CD4-positive, CD25-positive, alpha-beta regulatory T cell (primary cell): ENCODE measurements at regions not wholly inside any gene's neighbourhood (a gene's known extent, or its start where the extent isn't known, plus 50 kb on each side); places are given as distances from the start of the nearest gene placed in this dataset.

ENCODE experiments used
- ATAC-seq, 2 donors: fragments of 150-1000 bp; cut with Tn5 transposase; one replicate each; pipeline ENCODE4 v1.10.0; 2021; ENCODE audit warnings: low read depth in 2 of 2, moderate number of reproducible peaks in 2 of 2, moderate library complexity in 1 of 2
- DNase-seq, 3 donors: peaks; one replicate each; pipeline versions ENCODE4 v3.0.0 to v3.0.0-alpha.2; 2012 to 2022; ENCODE audit warnings: mixed read lengths in 1 of 3
- H3K27ac ChIP-seq: one replicate; pipeline ENCODE4 v1.7.0; 2013; ENCODE audit warnings: mild to moderate bottlenecking, low read length; ENCODE audit not compliant: insufficient read depth, poor library complexity, severe bottlenecking
- H3K27me3 ChIP-seq: one replicate; pipeline ENCODE4 v1.7.0; 2013; ENCODE audit warnings: low read length; ENCODE audit not compliant: control insufficient read depth, insufficient read depth
- H3K36me3 ChIP-seq: one replicate; pipeline ENCODE4 v1.7.0; 2013; ENCODE audit warnings: mild to moderate bottlenecking, low read length, moderate library complexity; ENCODE audit not compliant: control insufficient read depth, insufficient read depth
- H3K4me1 ChIP-seq: 2 replicates; pipeline ENCODE4 v1.7.0; 2013; ENCODE audit warnings: mild to moderate bottlenecking, low read length; ENCODE audit not compliant: insufficient read depth, control insufficient read depth, poor library complexity, severe bottlenecking
- H3K4me3 ChIP-seq: one replicate; pipeline ENCODE4 v1.7.0; 2013; ENCODE audit warnings: low read depth, mild to moderate bottlenecking, low read length, moderate library complexity
- H3K9me3 ChIP-seq, 2 experiments: 1 replicate in 1 of 2; 2 replicates in 1 of 2; pipeline ENCODE4 v1.7.0; 2013; ENCODE audit warnings: low read length in 2 of 2, mild to moderate bottlenecking in 1 of 2, moderate library complexity in 1 of 2; ENCODE audit not compliant: control insufficient read depth in 2 of 2
- H3K27ac Mint-ChIP-seq, 3 donors: one replicate each; pipeline ENCODE4 v1.8.0; 2020 to 2022; ENCODE audit warnings: mild to moderate bottlenecking in 3 of 3, mixed read lengths in 3 of 3, moderate library complexity in 2 of 3
- H3K27me3 Mint-ChIP-seq: one replicate; pipeline ENCODE4 v1.8.0; 2022; ENCODE audit warnings: mild to moderate bottlenecking, mixed read lengths
- H3K36me3 Mint-ChIP-seq: one replicate; pipeline ENCODE4 v1.8.0; 2020; ENCODE audit warnings: mixed read lengths
- H3K4me1 Mint-ChIP-seq, 4 donors: one replicate each; pipeline ENCODE4 v1.8.0; 2020 to 2022; ENCODE audit warnings: mixed read lengths in 4 of 4, mild to moderate bottlenecking in 1 of 4
- H3K4me3 Mint-ChIP-seq, 4 donors: one replicate each; pipeline ENCODE4 v1.8.0; 2020 to 2022; ENCODE audit warnings: mild to moderate bottlenecking in 4 of 4, mixed read lengths in 4 of 4, moderate library complexity in 3 of 4
- H3K9me3 Mint-ChIP-seq, 7 donors: one replicate each; pipeline ENCODE4 v1.8.0; 2020 to 2022; ENCODE audit warnings: mixed read lengths in 7 of 7, mild to moderate bottlenecking in 3 of 7, moderate library complexity in 2 of 7

- ATAC-seq (no peak), DNase-seq (no peak)
- Mint-ChIP-seq H3K27me3 (no peaks in the 10 kb centered on the region), H3K4me1 (no peaks in the 10 kb centered on the region), H3K4me3 (no peak overlapping the region), H3K36me3 (no peaks in the 10 kb centered on the region), H3K9me3 (peaks cover 0 to 5% (median 0%) of the 10 kb centered on the region in 7 donors), H3K27ac (no peak overlapping the region)
- no peaks in the 10 kb centered on the region for H3K27me3 ChIP-seq
- H3K4me3 ChIP-seq = no peak overlapping the region
- H3K4me1 ChIP-seq = no peaks in the 10 kb centered on the region
- H3K9me3 ChIP-seq = no peaks in the 10 kb centered on the region
- H3K27ac ChIP-seq = no peak overlapping the region
- H3K36me3 ChIP-seq = no peaks in the 10 kb centered on the region
Observed at GRCh38 chr12:84661786-84662185, 250.8 kb downstream of the SLC6A15 start.

GRCh38 chr12:84660139-84660538, 252.5 kb downstream of the SLC6A15 start:
- H3K4me3 ChIP-seq = no peak overlapping the region
- no peaks in the 10 kb centered on the region for H3K4me1 Mint-ChIP-seq
- H3K4me3 Mint-ChIP-seq = no peak overlapping the region
- H3K27me3 Mint-ChIP-seq = no peaks in the 10 kb centered on the region
- no peak overlapping the region for H3K27ac Mint-ChIP-seq
- no peaks in the 10 kb centered on the region for H3K4me1 ChIP-seq
- no peaks in the 10 kb centered on the region for H3K36me3 ChIP-seq
- no peaks in the 10 kb centered on the region for H3K36me3 Mint-ChIP-seq
- no peaks in the 10 kb centered on the region for H3K9me3 ChIP-seq
- no peak for ATAC-seq
- H3K27ac ChIP-seq = no peak overlapping the region
- DNase-seq = no peak
- no peaks in the 10 kb centered on the region for H3K27me3 ChIP-seq
- H3K9me3 Mint-ChIP-seq = peaks cover 0 to 4% (median 0%) of the 10 kb centered on the region in 7 donors

GRCh38 chr12:84658877-84659276, 253.7 kb downstream of the SLC6A15 start:
- DNase-seq = no peak
- H3K4me3 Mint-ChIP-seq = no peak overlapping the region
- H3K9me3 ChIP-seq = no peaks in the 10 kb centered on the region
- no peaks in the 10 kb centered on the region for H3K27me3 ChIP-seq
- no peaks in the 10 kb centered on the region for H3K4me1 Mint-ChIP-seq
- no peaks in the 10 kb centered on the region for H3K27me3 Mint-ChIP-seq
- no peak overlapping the region for H3K27ac Mint-ChIP-seq
- H3K4me3 ChIP-seq = no peak overlapping the region
- no peaks in the 10 kb centered on the region for H3K36me3 ChIP-seq
- ATAC-seq = no peak
- no peaks in the 10 kb centered on the region for H3K36me3 Mint-ChIP-seq
- H3K27ac ChIP-seq = no peak overlapping the region
- H3K9me3 Mint-ChIP-seq = peaks cover 0 to 4% (median 0%) of the 10 kb centered on the region in 7 donors
- no peaks in the 10 kb centered on the region for H3K4me1 ChIP-seq

- Histone ChIP-seq H3K4me1 (no peaks in the 10 kb centered on the region), H3K27ac (no peak overlapping the region), H3K36me3 (no peaks in the 10 kb centered on the region), H3K9me3 (no peaks in the 10 kb centered on the region), H3K4me3 (no peak overlapping the region), H3K27me3 (no peaks in the 10 kb centered on the region)
- Mint-ChIP-seq H3K27me3 (no peaks in the 10 kb centered on the region), H3K4me1 (no peaks in the 10 kb centered on the region), H3K27ac (no peak overlapping the region), H3K4me3 (no peak overlapping the region), H3K36me3 (no peaks in the 10 kb centered on the region), H3K9me3 (peaks cover 0 to 11% (median 0%) of the 10 kb centered on the region in 7 donors)
- DNase-seq (no peak), ATAC-seq (no peak)
Observed at GRCh38 chr12:84656705-84657104, 255.9 kb downstream of the SLC6A15 start.

GRCh38 chr12:84653482-84653881, 259.1 kb downstream of the SLC6A15 start:
- Mint-ChIP-seq H3K36me3 (no peaks in the 10 kb centered on the region), H3K27ac (no peak overlapping the region), H3K27me3 (no peaks in the 10 kb centered on the region), H3K4me3 (no peak overlapping the region), H3K4me1 (no peaks in the 10 kb centered on the region), H3K9me3 (peaks cover 0 to 7% (median 3%) of the 10 kb centered on the region in 7 donors)
- Histone ChIP-seq H3K4me1 (no peaks in the 10 kb centered on the region), H3K4me3 (no peak overlapping the region), H3K27me3 (no peaks in the 10 kb centered on the region), H3K9me3 (no peaks in the 10 kb centered on the region), H3K27ac (no peak overlapping the region), H3K36me3 (no peaks in the 10 kb centered on the region)
- DNase-seq (no peak), ATAC-seq (no peak)

GRCh38 chr12:84648425-84648824, 264.2 kb downstream of the SLC6A15 start:
- ATAC-seq (no peak), DNase-seq (no peak)
- Histone ChIP-seq H3K4me3 (no peak overlapping the region), H3K4me1 (no peaks in the 10 kb centered on the region), H3K9me3 (no peaks in the 10 kb centered on the region), H3K36me3 (no peaks in the 10 kb centered on the region), H3K27ac (no peak overlapping the region), H3K27me3 (no peaks in the 10 kb centered on the region)
- Mint-ChIP-seq H3K27me3 (no peaks in the 10 kb centered on the region), H3K9me3 (peaks cover 0 to 9% (median 0%) of the 10 kb centered on the region in 7 donors), H3K4me3 (no peak overlapping the region), H3K27ac (no peak overlapping the region), H3K4me1 (no peaks in the 10 kb centered on the region), H3K36me3 (no peaks in the 10 kb centered on the region)

- H3K27ac Mint-ChIP-seq = no peak overlapping the region
- Histone ChIP-seq H3K27ac (no peak overlapping the region), H3K27me3 (no peaks in the 10 kb centered on the region), H3K9me3 (no peaks in the 10 kb centered on the region), H3K4me3 (no peak overlapping the region), H3K36me3 (no peaks in the 10 kb centered on the region), H3K4me1 (no peaks in the 10 kb centered on the region)
- H3K27me3 Mint-ChIP-seq = no peaks in the 10 kb centered on the region
- H3K9me3 Mint-ChIP-seq = peaks cover 0 to 8% (median under 1%) of the 10 kb centered on the region in 7 donors
- H3K4me3 Mint-ChIP-seq = no peak overlapping the region
- ATAC-seq (no peak), DNase-seq (no peak)
- no peaks in the 10 kb centered on the region for H3K4me1 Mint-ChIP-seq
- H3K36me3 Mint-ChIP-seq = no peaks in the 10 kb centered on the region
Observed at GRCh38 chr12:84644908-84645307, 267.7 kb downstream of the SLC6A15 start.

- Histone ChIP-seq H3K27me3 (no peaks in the 10 kb centered on the region), H3K36me3 (no peaks in the 10 kb centered on the region), H3K4me1 (no peaks in the 10 kb centered on the region), H3K27ac (no peak overlapping the region), H3K9me3 (no peaks in the 10 kb centered on the region), H3K4me3 (no peak overlapping the region)
- no peak overlapping the region for H3K27ac Mint-ChIP-seq
- ATAC-seq = no peak
- H3K4me1 Mint-ChIP-seq = no peaks in the 10 kb centered on the region
- no peaks in the 10 kb centered on the region for H3K27me3 Mint-ChIP-seq
- no peaks in the 10 kb centered on the region for H3K36me3 Mint-ChIP-seq
- peaks cover 0 to 7% (median under 1%) of the 10 kb centered on the region in 7 donors for H3K9me3 Mint-ChIP-seq
- DNase-seq = no peak
- no peak overlapping the region for H3K4me3 Mint-ChIP-seq
Observed at GRCh38 chr12:84643993-84644392, 268.6 kb downstream of the SLC6A15 start.
